HepG2 (cell line): ENCODE measurements at regions not wholly inside any gene's neighbourhood (a gene's known extent, or its start where the extent isn't known, plus 50 kb on each side); places are given as distances from the start of the nearest gene placed in this dataset.
A peak's percentile ranks its signal among the peaks of the same experiment; 100 is the strongest.
"Not testable (repeated sequence)": the region's sequence is repeated elsewhere in the genome, so short reads cannot be mapped to it uniquely, and the experiment has no call there.

Experiments
- ATAC-seq: fragments of 200-7000 bp; cut with Tn5 transposase; 3 replicates; pipeline ENCODE4 v1.9.1; 2020; ENCODE audit warnings: mild to moderate bottlenecking, moderate library complexity
- BruUV-seq: library from RNA; stranded (reverse); fragments of 400-500 nt; replicated peaks from 2 replicates; lab custom pipeline; 2021; lab: Mats Ljungman, UMichigan
- CTCF ChIA-PET: fragments of 300-600 bp; formaldehyde crosslinking; extraction: SDS; loops from one replicate; lab custom pipeline; 2021; ENCODE audit warnings: low total read pairs, inconsistent platforms, low intra/inter-chr PET ratio; lab: Yijun Ruan, JAX
- POLR2A ChIA-PET: fragments of 350-600 bp; sonication (Branson Sonifier 250); formaldehyde crosslinking; loops from one replicate; lab custom pipeline; 2020; ENCODE audit warnings: antibody characterized with exemption, inconsistent platforms; lab: Yijun Ruan, JAX
- DNase-seq: peaks from one replicate; pipeline ENCODE4 v3.0.0-alpha.2; 2015; ENCODE audit warnings: low spot score
- FAIRE-seq: peaks from 3 replicates; lab custom pipeline; 2011; peaks lifted over from hg19 to GRCh38; lab: Jason Lieb, UNC
- H2AFZ ChIP-seq: one replicate; pipeline ENCODE4 v1.6.1; 2011; ENCODE audit warnings: low read length, inconsistent platforms
- H3K27ac ChIP-seq: fragments of 300-600 bp; 3 replicates; pipeline ENCODE4 v1.8.0; 2011; ENCODE audit warnings: mixed run types, mild to moderate bottlenecking, mixed read lengths, low read length, inconsistent platforms; ENCODE audit not compliant: insufficient read depth; ENCODE audit errors: extremely low read length
- H3K27me3 ChIP-seq, 2 experiments: fragments of 200-600 bp in 1 of 2; 2 replicates in 1 of 2; 3 replicates in 1 of 2; pipeline versions ENCODE4 v1.6.0 to v1.8.0; 2011; ENCODE audit warnings: low read length in 2 of 2, mild to moderate bottlenecking in 2 of 2, moderate library complexity in 2 of 2, inconsistent platforms in 1 of 2; ENCODE audit not compliant: insufficient read depth in 2 of 2, control insufficient read depth in 1 of 2
- H3K36me3 ChIP-seq, 2 experiments: fragments of 200-600 bp in 1 of 2; replicated peaks in 1 of 2; 2 replicates in 1 of 2; 3 replicates in 1 of 2; pipeline versions ENCODE4 v1.5.1 to v1.8.0; 2011; ENCODE audit warnings: low read length in 2 of 2, inconsistent platforms in 1 of 2; ENCODE audit not compliant: insufficient read depth in 2 of 2, control insufficient read depth in 1 of 2
- H3K4me1 ChIP-seq: 2 replicates; pipeline ENCODE4 v1.5.1; 2012; ENCODE audit warnings: low read length, inconsistent platforms; ENCODE audit not compliant: insufficient read depth
- H3K4me2 ChIP-seq: 2 replicates; pipeline ENCODE4 v1.6.0; 2011; ENCODE audit warnings: low read depth, low read length, inconsistent platforms
- H3K4me3 ChIP-seq, 3 experiments: fragments of 200-600 bp in 1 of 3; sonication (generic), shearing (Covaris generic) in 1 of 3; replicated peaks in 1 of 3; 2 replicates each; pipeline ENCODE4 v1.5.1; 2011 to 2016; ENCODE audit warnings: low read length in 3 of 3, inconsistent platforms in 2 of 3, low read depth in 2 of 3, mild to moderate bottlenecking in 2 of 3, control low read depth in 1 of 3, mixed read lengths in 1 of 3; ENCODE audit not compliant: insufficient read depth in 1 of 3
- H3K79me2 ChIP-seq: one replicate; pipeline ENCODE4 v1.6.1; 2011; ENCODE audit warnings: low read length, inconsistent platforms; ENCODE audit not compliant: insufficient read depth
- H3K9ac ChIP-seq: 2 replicates; pipeline ENCODE4 v1.6.0; 2011; ENCODE audit warnings: mild to moderate bottlenecking, low read depth, low read length, inconsistent platforms; ENCODE audit not compliant: insufficient read depth
- H3K9me3 ChIP-seq: 2 replicates; pipeline ENCODE4 v1.5.1; 2012; ENCODE audit warnings: mild to moderate bottlenecking, low read length
- H4K20me1 ChIP-seq: 2 replicates; pipeline ENCODE4 v1.6.0; 2011; ENCODE audit warnings: inconsistent platforms, mild to moderate bottlenecking, low read length, moderate library complexity; ENCODE audit not compliant: insufficient read depth
- ETV5 ChIP-seq: IDR thresholded peaks from 2 replicates; pipeline ENCODE4 v1.6.1; 2018; ENCODE audit warnings: missing biosample characterization, missing genetic modification reagents, inconsistent platforms, borderline replicate concordance
- GABPB1 ChIP-seq: IDR thresholded peaks from 2 replicates; pipeline ENCODE4 v1.6.1; 2016; ENCODE audit warnings: mild to moderate bottlenecking, missing genetic modification reagents, moderate library complexity, missing compliant biosample characterization
- NAIF1 ChIP-seq: sonication (generic); formaldehyde crosslinking; IDR thresholded peaks from 2 replicates; pipeline ENCODE4 v1.5.0; 2020; ENCODE audit warnings: mild to moderate bottlenecking, missing genetic modification reagents, borderline replicate concordance
- RFX3 ChIP-seq: IDR thresholded peaks from 2 replicates; pipeline ENCODE4 v1.6.1; 2016; ENCODE audit warnings: missing biosample characterization, missing genetic modification reagents
- SKI ChIP-seq: fragments of 450-650 bp; IDR thresholded peaks from one replicate; pipeline ENCODE4 v1.6.1; 2018; ENCODE audit warnings: mild to moderate bottlenecking; ENCODE audit not compliant: partially characterized antibody
- WGBS: methylation state at CpG from one replicate; pipeline ENCODE4 v1.1.6; 2017; ENCODE audit warnings: low lambda C conversion rate; 5-methylcytosine and 5-hydroxymethylcytosine counted together
- in situ Hi-C: cut with HindIII; loops from 2 replicates; pipeline ENCODE4 v1.10.0; 2017; ENCODE audit warnings: low pct_unique_long_range_greater_than_20kb; ENCODE audit not compliant: extremely low pct_ligation_motif_present
- intact Hi-C: fragments of 100-400 bp; cut with micrococcal nuclease; formaldehyde crosslinking; loops from one replicate; pipeline ENCODE4 v1.10.0; 2022; ENCODE audit not compliant: unreplicated experiment
- TF ChIP-seq, protein P1 (sequence below): sonication (generic); formaldehyde crosslinking; IDR thresholded peaks from 2 replicates; pipeline ENCODE4 v1.4.0; 2020; ENCODE audit warnings: missing genetic modification reagents

DNA sequence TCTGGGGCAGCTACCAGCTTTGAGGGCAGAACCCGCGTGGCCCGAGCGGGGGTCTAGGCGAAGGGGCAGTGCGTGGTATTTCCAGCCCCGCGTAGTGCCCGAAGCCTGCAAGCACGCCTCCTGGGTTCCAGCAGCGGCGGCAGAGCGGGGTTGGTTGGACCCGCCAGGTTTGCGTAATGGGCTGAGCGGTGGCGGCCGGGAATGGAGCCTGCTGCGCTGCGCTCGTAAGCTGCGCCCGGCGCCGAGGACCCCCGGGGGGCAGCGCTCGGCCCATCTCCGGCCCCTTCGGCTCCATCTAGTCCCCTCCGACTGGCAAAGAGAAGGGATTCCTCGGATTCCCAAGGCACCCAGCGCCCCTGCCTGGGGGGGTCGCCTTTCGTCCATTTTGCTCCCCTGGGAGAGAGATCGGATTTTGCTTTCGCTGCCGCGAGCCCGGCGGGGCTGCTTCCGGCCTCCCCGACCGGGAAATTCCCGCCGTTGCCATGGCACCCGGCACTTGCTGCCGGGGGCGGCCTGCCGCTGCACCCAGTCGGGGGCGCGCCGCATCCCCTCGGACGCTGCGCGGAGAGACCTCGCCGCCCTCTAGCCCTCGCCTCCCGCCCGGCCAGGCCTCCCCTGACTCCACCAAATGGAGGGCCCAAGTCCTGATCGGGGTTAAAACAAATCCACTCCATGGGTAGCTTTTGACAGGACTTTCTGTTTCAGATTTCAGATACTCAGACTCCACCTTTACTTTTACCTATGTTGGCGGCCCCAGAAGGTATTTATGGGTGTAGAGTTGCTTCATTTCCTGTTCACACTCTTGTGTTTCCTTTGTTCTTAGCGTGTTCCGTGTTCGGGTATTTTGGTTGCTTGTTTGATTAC, 73.3 kb upstream of the NBPF9 start (continued):
- TF ChIP-seq, protein P1, sequence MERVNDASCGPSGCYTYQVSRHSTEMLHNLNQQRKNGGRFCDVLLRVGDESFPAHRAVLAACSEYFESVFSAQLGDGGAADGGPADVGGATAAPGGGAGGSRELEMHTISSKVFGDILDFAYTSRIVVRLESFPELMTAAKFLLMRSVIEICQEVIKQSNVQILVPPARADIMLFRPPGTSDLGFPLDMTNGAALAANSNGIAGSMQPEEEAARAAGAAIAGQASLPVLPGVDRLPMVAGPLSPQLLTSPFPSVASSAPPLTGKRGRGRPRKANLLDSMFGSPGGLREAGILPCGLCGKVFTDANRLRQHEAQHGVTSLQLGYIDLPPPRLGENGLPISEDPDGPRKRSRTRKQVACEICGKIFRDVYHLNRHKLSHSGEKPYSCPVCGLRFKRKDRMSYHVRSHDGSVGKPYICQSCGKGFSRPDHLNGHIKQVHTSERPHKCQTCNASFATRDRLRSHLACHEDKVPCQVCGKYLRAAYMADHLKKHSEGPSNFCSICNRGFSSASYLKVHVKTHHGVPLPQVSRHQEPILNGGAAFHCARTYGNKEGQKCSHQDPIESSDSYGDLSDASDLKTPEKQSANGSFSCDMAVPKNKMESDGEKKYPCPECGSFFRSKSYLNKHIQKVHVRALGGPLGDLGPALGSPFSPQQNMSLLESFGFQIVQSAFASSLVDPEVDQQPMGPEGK (CRISPR knock-in tag), result peak; percentile 64; the same call in 1 of the 2 replicates
- peak; percentile 70; the same call in 1 of the 2 replicates for TF ChIP-seq GABPB1 (CRISPR knock-in tag)
- TF ChIP-seq SKI, result peak; percentile 71
- TF ChIP-seq RFX3 (CRISPR knock-in tag), result peak; percentile 56
- peak; percentile 73; the same call in 1 of the 2 replicates for TF ChIP-seq ETV5 (CRISPR knock-in tag)
- peak; percentile 67; the same call in 1 of the 2 replicates for TF ChIP-seq NAIF1 (CRISPR knock-in tag)

DNA sequence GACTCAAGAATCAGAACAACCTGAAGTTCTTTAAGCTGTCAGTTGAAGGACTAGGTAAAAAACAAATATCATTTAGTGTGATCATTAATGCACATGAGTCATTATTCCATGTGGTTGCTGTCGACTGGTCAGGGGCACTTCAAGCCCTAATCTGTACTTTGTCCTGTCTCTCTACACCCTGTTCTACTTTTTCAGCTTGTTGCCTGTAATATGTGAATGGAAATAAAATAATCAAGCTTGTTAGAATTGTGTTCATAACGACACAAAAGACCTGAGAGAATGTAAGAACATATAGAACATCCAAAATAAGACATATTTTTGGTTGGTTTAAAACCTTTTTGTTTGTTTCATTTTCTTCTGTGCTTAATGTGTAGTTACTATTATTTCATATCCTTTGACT, 87.4 kb upstream of the NBPF9 start:
- ATAC-seq, intact Hi-C loops, H2AFZ ChIP-seq, H3K9me3 ChIP-seq, H3K79me2 ChIP-seq, H3K4me2 ChIP-seq, FAIRE-seq, POLR2A ChIA-PET, H3K9ac ChIP-seq, H3K27ac ChIP-seq, DNase-seq, H3K4me3 ChIP-seq, H3K4me1 ChIP-seq, CTCF ChIA-PET, H3K36me3 ChIP-seq, H3K27me3 ChIP-seq, H4K20me1 ChIP-seq, BruUV-seq, in situ Hi-C loops: not testable (repeated sequence)
- 6% methylated on average over 2 of the region's 2 CpGs for WGBS

DNA sequence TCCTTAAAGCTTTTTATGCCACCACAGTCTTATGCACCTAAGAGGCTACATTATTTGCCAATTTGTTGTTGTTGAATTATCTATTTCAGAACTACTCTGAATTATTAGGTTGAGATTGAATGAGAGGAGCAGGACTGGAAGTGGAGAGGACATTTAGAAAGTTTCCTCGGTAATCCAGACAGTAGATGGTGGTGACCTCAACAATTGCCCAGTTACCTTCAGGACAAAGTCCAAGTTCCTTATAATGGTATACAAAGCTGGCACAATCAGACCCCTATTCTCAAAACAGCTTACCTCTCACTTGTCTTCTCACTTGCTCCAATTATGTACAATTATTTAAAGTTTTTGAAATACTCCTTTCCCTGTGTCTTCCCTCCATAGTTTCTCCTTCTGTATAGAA, 93.3 kb upstream of the NBPF9 start:
- H3K4me1 ChIP-seq, POLR2A ChIA-PET, H3K36me3 ChIP-seq, H3K4me3 ChIP-seq, H3K27me3 ChIP-seq, H3K79me2 ChIP-seq, DNase-seq, H3K9me3 ChIP-seq, H4K20me1 ChIP-seq, H3K4me2 ChIP-seq, ATAC-seq, FAIRE-seq, H3K27ac ChIP-seq, intact Hi-C loops, in situ Hi-C loops, H2AFZ ChIP-seq, BruUV-seq, H3K9ac ChIP-seq, CTCF ChIA-PET: not testable (repeated sequence)
- WGBS, result 21% methylated on average over 1 of the region's 1 CpG

DNA sequence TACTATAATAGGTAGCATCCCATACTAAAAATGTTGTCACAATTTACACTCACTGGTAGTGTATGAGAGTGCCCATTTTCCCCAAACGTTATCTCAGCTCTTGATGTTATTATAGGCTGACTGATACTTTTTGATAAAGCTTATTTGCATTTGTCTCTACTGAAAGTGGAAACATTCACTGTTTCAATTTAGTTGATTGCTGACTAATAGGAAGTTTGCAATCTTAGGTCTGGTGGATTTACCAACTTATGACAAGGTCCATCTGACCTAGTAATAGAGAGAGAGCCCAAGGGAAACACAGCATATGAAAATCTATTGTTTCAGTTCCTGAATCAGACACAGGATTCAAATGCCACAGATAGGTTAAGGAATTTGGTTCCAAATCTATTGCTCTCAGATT, 97.2 kb upstream of the NBPF9 start:
- H3K9me3 ChIP-seq, H2AFZ ChIP-seq, POLR2A ChIA-PET, in situ Hi-C loops, H3K36me3 ChIP-seq, ATAC-seq, H3K9ac ChIP-seq, H3K4me3 ChIP-seq, FAIRE-seq, H3K79me2 ChIP-seq, BruUV-seq, H3K4me2 ChIP-seq, H3K4me1 ChIP-seq, H3K27ac ChIP-seq, DNase-seq, CTCF ChIA-PET, H4K20me1 ChIP-seq, H3K27me3 ChIP-seq, intact Hi-C loops: not testable (repeated sequence)
- 33% methylated on average over 1 of the region's 1 CpG for WGBS
